ENCODE measurements at regions not wholly inside any gene's neighbourhood (a gene's known extent, or its start where the extent isn't known, plus 50 kb on each side); places are given as distances from the start of the nearest gene placed in this dataset.

- no peak for FAIRE-seq
- no peak for DNase-seq (ENCODE audit: insufficient read length, low spot score)
- no peak for TF ChIP-seq CTCF (IDR thresholded peaks at IDR 0.05; ENCODE audit: insufficient read depth, missing control alignments)
Observed at GRCh38 chr5:82408033-82408432, 129.9 kb upstream of the RPS23 start.

GRCh38 chr5:82406205-82406773 is 128.1 kb upstream of the RPS23 start:
- TF ChIP-seq CTCF (IDR thresholded peaks at IDR 0.05; ENCODE audit: insufficient read depth, missing control alignments) = no peak
- FAIRE-seq (no peak), DNase-seq (ENCODE audit: insufficient read length, low spot score) (no peak)

GRCh38 chr5:82405618-82406204 is 127.6 kb upstream of the RPS23 start:
- no peak for FAIRE-seq
- TF ChIP-seq CTCF (IDR thresholded peaks at IDR 0.05; ENCODE audit: insufficient read depth, missing control alignments) = no peak
- no peak for DNase-seq (ENCODE audit: insufficient read length, low spot score)

- TF ChIP-seq CTCF (IDR thresholded peaks at IDR 0.05; ENCODE audit: insufficient read depth, missing control alignments) = no peak
- DNase-seq (ENCODE audit: insufficient read length, low spot score) (no peak), FAIRE-seq (no peak)
Observed at GRCh38 chr5:82405161-82405560, 127.0 kb upstream of the RPS23 start.

- FAIRE-seq = no peak
- DNase-seq (ENCODE audit: insufficient read length, low spot score) = no peak
- TF ChIP-seq CTCF (IDR thresholded peaks at IDR 0.05; ENCODE audit: insufficient read depth, missing control alignments) = no peak
Observed at GRCh38 chr5:82404382-82404945, 126.3 kb upstream of the RPS23 start.

- FAIRE-seq (no peak), DNase-seq (ENCODE audit: insufficient read length, low spot score) (no peak)
- TF ChIP-seq CTCF (IDR thresholded peaks at IDR 0.05; ENCODE audit: insufficient read depth, missing control alignments) = no peak
Observed at GRCh38 chr5:82403724-82404123, 125.6 kb upstream of the RPS23 start.

- no peak for DNase-seq (ENCODE audit: insufficient read length, low spot score)
- FAIRE-seq = no peak
- no peak for TF ChIP-seq CTCF (IDR thresholded peaks at IDR 0.05; ENCODE audit: insufficient read depth, missing control alignments)
Observed at GRCh38 chr5:82403026-82403425, 124.9 kb upstream of the RPS23 start.
